ENCODE measurements at regions not wholly inside any gene's neighbourhood (a gene's known extent, or its start where the extent isn't known, plus 50 kb on each side); places are given as distances from the start of the nearest gene placed in this dataset.
"Not testable (repeated sequence)": the region's sequence is repeated elsewhere in the genome, so short reads cannot be mapped to it uniquely, and the experiment has no call there.

- no peak for DNase-seq
Observed at GRCh38 chr1:245060684-245061374, 94.0 kb upstream of the KIF26B start.

GRCh38 chr1:245059806-245060424 is 94.9 kb upstream of the KIF26B start:
- no peak for DNase-seq

- DNase-seq = no peak
Observed at GRCh38 chr1:245058882-245059281, 95.9 kb upstream of the KIF26B start.

- no peak for DNase-seq
Observed at GRCh38 chr1:245058436-245058835, 96.3 kb upstream of the KIF26B start.

GRCh38 chr1:245056913-245057312 is 97.9 kb upstream of the KIF26B start:
- no peak for DNase-seq

GRCh38 chr1:245056296-245056695 is 98.5 kb upstream of the KIF26B start:
- DNase-seq = not testable (repeated sequence)

GRCh38 chr1:245055752-245056151 is 99.0 kb upstream of the KIF26B start:
- DNase-seq = no peak

GRCh38 chr1:245054507-245055270 is 100.1 kb upstream of the KIF26B start:
- DNase-seq = no peak

- DNase-seq = no peak
Observed at GRCh38 chr1:245054105-245054504, 100.7 kb upstream of the KIF26B start.

- no peak for DNase-seq
Observed at GRCh38 chr1:245052258-245052657, 102.5 kb upstream of the KIF26B start.

- no peak for DNase-seq
Observed at GRCh38 chr1:245051349-245052221, 103.2 kb upstream of the KIF26B start.

GRCh38 chr1:245046769-245047168 is 108.0 kb upstream of the KIF26B start:
- DNase-seq = no peak

- DNase-seq = no peak
Observed at GRCh38 chr1:245046315-245046714, 108.5 kb upstream of the KIF26B start.

GRCh38 chr1:245045087-245045881 is 109.5 kb upstream of the KIF26B start:
- DNase-seq = no peak

GRCh38 chr1:245043611-245043940 is 111.2 kb upstream of the KIF26B start:
- DNase-seq = no peak

- DNase-seq = no peak
Observed at GRCh38 chr1:245041058-245041698, 113.6 kb upstream of the KIF26B start.

GRCh38 chr1:245039196-245039595 is 115.6 kb upstream of the KIF26B start:
- no peak for DNase-seq

- DNase-seq = no peak
Observed at GRCh38 chr1:245036102-245036501, 118.7 kb upstream of the KIF26B start.

GRCh38 chr1:245031041-245031440 is 123.7 kb upstream of the KIF26B start:
- DNase-seq = no peak

GRCh38 chr1:245026247-245026646 is 128.5 kb upstream of the KIF26B start:
- no peak for DNase-seq

- DNase-seq = no peak
Observed at GRCh38 chr1:245025525-245025924, 129.3 kb upstream of the KIF26B start.

GRCh38 chr1:245023222-245023621 is 131.6 kb upstream of the KIF26B start:
- no peak for DNase-seq
